ENCODE measurements at regions not wholly inside any gene's neighbourhood (a gene's known extent, or its start where the extent isn't known, plus 50 kb on each side); places are given as distances from the start of the nearest gene placed in this dataset.

- no peak overlapping the region for H3K4me3 ChIP-seq (ENCODE audit: low read depth, low read length)
- DNase-seq (ENCODE audit: low read depth), result no peak
- no peak for TF ChIP-seq CTCF (IDR thresholded peaks at IDR 0.05; ENCODE audit: control insufficient read depth, extremely low read depth, insufficient read depth)
These were observed 71.7 kb upstream of the RAD23B start for GRCh38 chr9:107211284-107211923.

GRCh38 chr9:107212613-107213012 is 70.5 kb upstream of the RAD23B start:
- no peak overlapping the region for H3K4me3 ChIP-seq (ENCODE audit: low read depth, low read length)
- no peak for DNase-seq (ENCODE audit: low read depth)
- no peak for TF ChIP-seq CTCF (IDR thresholded peaks at IDR 0.05; ENCODE audit: control insufficient read depth, extremely low read depth, insufficient read depth)

- no peak for DNase-seq (ENCODE audit: low read depth)
- no peak for TF ChIP-seq CTCF (IDR thresholded peaks at IDR 0.05; ENCODE audit: control insufficient read depth, extremely low read depth, insufficient read depth)
- H3K4me3 ChIP-seq (ENCODE audit: low read depth, low read length), result no peak overlapping the region
These were observed 70.0 kb upstream of the RAD23B start for GRCh38 chr9:107213080-107213479.

- no peak overlapping the region for H3K4me3 ChIP-seq (ENCODE audit: low read depth, low read length)
- no peak for TF ChIP-seq CTCF (IDR thresholded peaks at IDR 0.05; ENCODE audit: control insufficient read depth, extremely low read depth, insufficient read depth)
- DNase-seq (ENCODE audit: low read depth), result no peak
These were observed 69.5 kb upstream of the RAD23B start for GRCh38 chr9:107213561-107214028.

- no peak for DNase-seq (ENCODE audit: low read depth)
- H3K4me3 ChIP-seq (ENCODE audit: low read depth, low read length), result no peak overlapping the region
- no peak for TF ChIP-seq CTCF (IDR thresholded peaks at IDR 0.05; ENCODE audit: control insufficient read depth, extremely low read depth, insufficient read depth)
These were observed 68.7 kb upstream of the RAD23B start for GRCh38 chr9:107214381-107214780.

- H3K4me3 ChIP-seq (ENCODE audit: low read depth, low read length), result no peak overlapping the region
- TF ChIP-seq CTCF (IDR thresholded peaks at IDR 0.05; ENCODE audit: control insufficient read depth, extremely low read depth, insufficient read depth), result no peak
- DNase-seq (ENCODE audit: low read depth), result no peak
These were observed 68.2 kb upstream of the RAD23B start for GRCh38 chr9:107214915-107215314.

- DNase-seq (ENCODE audit: low read depth), result no peak
- no peak overlapping the region for H3K4me3 ChIP-seq (ENCODE audit: low read depth, low read length)
- no peak for TF ChIP-seq CTCF (IDR thresholded peaks at IDR 0.05; ENCODE audit: control insufficient read depth, extremely low read depth, insufficient read depth)
These were observed 67.7 kb upstream of the RAD23B start for GRCh38 chr9:107215381-107215780.
